HEK293 (cell line): ENCODE measurements at regions not wholly inside any gene's neighbourhood (a gene's known extent, or its start where the extent isn't known, plus 50 kb on each side); places are given as distances from the start of the nearest gene placed in this dataset.
"Not testable (repeated sequence)": the region's sequence is repeated elsewhere in the genome, so short reads cannot be mapped to it uniquely, and the experiment has no call there.

Experiments
- CTCF ChIA-PET: fragments of 350-600 bp; formaldehyde crosslinking; extraction: SDS; loops from one replicate; lab custom pipeline; 2021; ENCODE audit warnings: antibody characterized with exemption; lab: Yijun Ruan, JAX
- POLR2A ChIA-PET: fragments of 300-600 bp; formaldehyde crosslinking; extraction: SDS; loops from one replicate; lab custom pipeline; 2020; ENCODE audit warnings: antibody characterized with exemption, inconsistent platforms; lab: Yijun Ruan, JAX
- H3K27ac ChIP-seq: fragments of 200-500 bp; sonication (Bioruptor generic); 2 replicates; pipeline ENCODE4 v1.5.1; 2014; ENCODE audit warnings: low read depth, low read length, control low read depth, inconsistent platforms; ENCODE audit errors: extremely low read depth
- H3K36me3 ChIP-seq, 2 experiments: fragments of 200-500 bp in 1 of 2; sonication (Bioruptor generic) in 1 of 2; 1 replicate in 1 of 2; 2 replicates in 1 of 2; pipeline ENCODE4 v1.5.1; 2014 to 2017; ENCODE audit warnings: inconsistent platforms in 2 of 2, low read length in 2 of 2; ENCODE audit not compliant: control insufficient read depth in 2 of 2, insufficient read depth in 1 of 2
- H3K4me1 ChIP-seq: fragments of 200-500 bp; sonication (Bioruptor generic); 2 replicates; pipeline ENCODE4 v1.5.1; 2014; ENCODE audit warnings: mild to moderate bottlenecking, low read length, inconsistent platforms; ENCODE audit not compliant: control insufficient read depth, insufficient read depth
- H3K4me3 ChIP-seq: 2 replicates; pipeline ENCODE4 v1.5.1; 2011; ENCODE audit warnings: low read depth, mild to moderate bottlenecking, control low read depth, low read length, moderate library complexity
- H3K9me3 ChIP-seq: fragments of 200-500 bp; sonication (Bioruptor generic); 2 replicates; pipeline ENCODE4 v1.5.1; 2014; ENCODE audit warnings: low read depth, low read length, inconsistent platforms; ENCODE audit not compliant: control insufficient read depth, insufficient read depth
- SCRT2 ChIP-seq: fragments of 450-650 bp; formaldehyde crosslinking; IDR thresholded peaks from 2 replicates; pipeline ENCODE4 v1.5.1; 2016; ENCODE audit warnings: missing biosample characterization, missing genetic modification characterization
- YY1 ChIP-seq: fragments of 450-650 bp; formaldehyde crosslinking; IDR thresholded peaks from 2 replicates; pipeline ENCODE4 v1.5.1; 2018; ENCODE audit warnings: missing biosample characterization, missing genetic modification characterization
- ZNF214 ChIP-seq: fragments of 450-650 bp; formaldehyde crosslinking; IDR thresholded peaks from 2 replicates; pipeline ENCODE4 v1.5.1; 2017; ENCODE audit warnings: missing biosample characterization, mild to moderate bottlenecking, missing genetic modification characterization, borderline replicate concordance
- ZNF221 ChIP-seq: fragments of 450-650 bp; formaldehyde crosslinking; IDR thresholded peaks from 2 replicates; pipeline ENCODE4 v1.5.1; 2017; ENCODE audit warnings: missing biosample characterization, missing genetic modification characterization, borderline replicate concordance
- ZNF37A ChIP-seq: fragments of 450-650 bp; IDR thresholded peaks from 2 replicates; pipeline ENCODE4 v1.5.1; 2018; ENCODE audit warnings: missing biosample characterization, missing genetic modification characterization
- ZNF391 ChIP-seq: fragments of 450-650 bp; formaldehyde crosslinking; IDR thresholded peaks from 2 replicates; pipeline ENCODE4 v1.5.1; 2016; ENCODE audit warnings: low read depth, missing biosample characterization, missing genetic modification characterization, borderline replicate concordance
- ZNF394 ChIP-seq: fragments of 450-650 bp; formaldehyde crosslinking; IDR thresholded peaks from 2 replicates; pipeline ENCODE4 v1.5.1; 2016; ENCODE audit warnings: missing biosample characterization, missing genetic modification characterization, mild to moderate bottlenecking, moderate library complexity, borderline replicate concordance
- ZNF529 ChIP-seq: fragments of 450-650 bp; formaldehyde crosslinking; IDR thresholded peaks from 2 replicates; pipeline ENCODE4 v1.5.1; 2017; ENCODE audit warnings: missing genetic modification characterization, missing biosample characterization; ENCODE audit not compliant: insufficient replicate concordance
- ZNF610 ChIP-seq: fragments of 450-650 bp; formaldehyde crosslinking; IDR thresholded peaks from 2 replicates; pipeline ENCODE4 v1.5.1; 2016; ENCODE audit warnings: missing biosample characterization, missing genetic modification characterization, borderline replicate concordance
- ZNF624 ChIP-seq: fragments of 450-650 bp; formaldehyde crosslinking; IDR thresholded peaks from 2 replicates; pipeline ENCODE4 v1.5.1; 2017; ENCODE audit warnings: missing biosample characterization, missing genetic modification characterization
- ZNF776 ChIP-seq: fragments of 450-650 bp; formaldehyde crosslinking; IDR thresholded peaks from 2 replicates; pipeline ENCODE4 v1.5.0; 2017; ENCODE audit warnings: missing biosample characterization, missing genetic modification characterization, borderline replicate concordance
- ZNF830 ChIP-seq: fragments of 450-650 bp; IDR thresholded peaks from 2 replicates; pipeline ENCODE4 v1.5.0; 2018; ENCODE audit warnings: missing biosample characterization, missing genetic modification characterization, low read depth, mild to moderate bottlenecking, moderate library complexity
- ZSCAN30 ChIP-seq: fragments of 450-650 bp; IDR thresholded peaks from 2 replicates; pipeline ENCODE4 v1.5.1; 2018; ENCODE audit warnings: missing biosample characterization, mild to moderate bottlenecking, missing genetic modification characterization, moderate library complexity
- TF ChIP-seq, protein P1 (sequence below): fragments of 450-650 bp; formaldehyde crosslinking; IDR thresholded peaks from 2 replicates; pipeline ENCODE4 v1.5.1; 2016; ENCODE audit warnings: missing biosample characterization, missing genetic modification characterization
- TF ChIP-seq, protein P2 (sequence below): fragments of 450-650 bp; formaldehyde crosslinking; IDR thresholded peaks from 2 replicates; pipeline ENCODE4 v1.5.1; 2016; ENCODE audit warnings: missing biosample characterization, missing genetic modification characterization
- TF ChIP-seq, protein P3 (sequence below): fragments of 450-650 bp; formaldehyde crosslinking; IDR thresholded peaks from 2 replicates; pipeline ENCODE4 v1.5.1; 2016; ENCODE audit warnings: missing biosample characterization, missing genetic modification characterization
- TF ChIP-seq, protein P4 (sequence below): fragments of 450-650 bp; IDR thresholded peaks from 2 replicates; pipeline ENCODE4 v1.5.1; 2018; ENCODE audit warnings: missing biosample characterization, mild to moderate bottlenecking, missing genetic modification characterization

DNA sequence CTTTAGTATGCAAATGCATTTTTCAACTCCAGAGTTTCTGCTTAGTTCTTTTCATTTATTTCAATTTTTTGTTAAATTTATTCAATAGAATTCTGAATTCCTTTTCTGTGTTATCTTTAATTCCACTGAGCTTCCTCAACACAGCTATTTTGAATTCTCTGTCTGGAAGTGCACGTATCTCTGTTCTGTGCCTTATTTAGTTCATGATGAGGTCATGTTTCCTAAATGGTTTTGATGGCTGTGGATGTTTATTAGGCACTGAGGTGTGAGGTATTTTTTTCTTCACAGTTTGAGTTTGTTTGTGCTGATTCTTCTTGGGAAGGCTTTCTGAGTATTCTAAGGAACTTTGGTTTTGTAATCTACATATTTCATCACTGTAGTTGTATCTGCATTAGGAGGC lies 2042.8 kb upstream of the RAG2 start (continued):
- TF ChIP-seq, protein P1, sequence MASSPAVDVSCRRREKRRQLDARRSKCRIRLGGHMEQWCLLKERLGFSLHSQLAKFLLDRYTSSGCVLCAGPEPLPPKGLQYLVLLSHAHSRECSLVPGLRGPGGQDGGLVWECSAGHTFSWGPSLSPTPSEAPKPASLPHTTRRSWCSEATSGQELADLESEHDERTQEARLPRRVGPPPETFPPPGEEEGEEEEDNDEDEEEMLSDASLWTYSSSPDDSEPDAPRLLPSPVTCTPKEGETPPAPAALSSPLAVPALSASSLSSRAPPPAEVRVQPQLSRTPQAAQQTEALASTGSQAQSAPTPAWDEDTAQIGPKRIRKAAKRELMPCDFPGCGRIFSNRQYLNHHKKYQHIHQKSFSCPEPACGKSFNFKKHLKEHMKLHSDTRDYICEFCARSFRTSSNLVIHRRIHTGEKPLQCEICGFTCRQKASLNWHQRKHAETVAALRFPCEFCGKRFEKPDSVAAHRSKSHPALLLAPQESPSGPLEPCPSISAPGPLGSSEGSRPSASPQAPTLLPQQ (tag by site-specific recombination), result no peak
- TF ChIP-seq, protein P2, sequence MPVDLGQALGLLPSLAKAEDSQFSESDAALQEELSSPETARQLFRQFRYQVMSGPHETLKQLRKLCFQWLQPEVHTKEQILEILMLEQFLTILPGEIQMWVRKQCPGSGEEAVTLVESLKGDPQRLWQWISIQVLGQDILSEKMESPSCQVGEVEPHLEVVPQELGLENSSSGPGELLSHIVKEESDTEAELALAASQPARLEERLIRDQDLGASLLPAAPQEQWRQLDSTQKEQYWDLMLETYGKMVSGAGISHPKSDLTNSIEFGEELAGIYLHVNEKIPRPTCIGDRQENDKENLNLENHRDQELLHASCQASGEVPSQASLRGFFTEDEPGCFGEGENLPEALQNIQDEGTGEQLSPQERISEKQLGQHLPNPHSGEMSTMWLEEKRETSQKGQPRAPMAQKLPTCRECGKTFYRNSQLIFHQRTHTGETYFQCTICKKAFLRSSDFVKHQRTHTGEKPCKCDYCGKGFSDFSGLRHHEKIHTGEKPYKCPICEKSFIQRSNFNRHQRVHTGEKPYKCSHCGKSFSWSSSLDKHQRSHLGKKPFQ (tag by site-specific recombination), result no peak
- TF ChIP-seq, protein P3, sequence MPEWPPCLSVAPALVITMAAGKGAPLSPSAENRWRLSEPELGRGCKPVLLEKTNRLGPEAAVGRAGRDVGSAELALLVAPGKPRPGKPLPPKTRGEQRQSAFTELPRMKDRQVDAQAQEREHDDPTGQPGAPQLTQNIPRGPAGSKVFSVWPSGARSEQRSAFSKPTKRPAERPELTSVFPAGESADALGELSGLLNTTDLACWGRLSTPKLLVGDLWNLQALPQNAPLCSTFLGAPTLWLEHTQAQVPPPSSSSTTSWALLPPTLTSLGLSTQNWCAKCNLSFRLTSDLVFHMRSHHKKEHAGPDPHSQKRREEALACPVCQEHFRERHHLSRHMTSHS, result no peak
- TF ChIP-seq ZNF624 (tag by site-specific recombination) (no peak), ZNF391 (tag by site-specific recombination) (no peak), ZNF610 (tag by site-specific recombination) (no peak), ZNF394 (tag by site-specific recombination) (no peak), SCRT2 (tag by site-specific recombination) (no peak)

DNA sequence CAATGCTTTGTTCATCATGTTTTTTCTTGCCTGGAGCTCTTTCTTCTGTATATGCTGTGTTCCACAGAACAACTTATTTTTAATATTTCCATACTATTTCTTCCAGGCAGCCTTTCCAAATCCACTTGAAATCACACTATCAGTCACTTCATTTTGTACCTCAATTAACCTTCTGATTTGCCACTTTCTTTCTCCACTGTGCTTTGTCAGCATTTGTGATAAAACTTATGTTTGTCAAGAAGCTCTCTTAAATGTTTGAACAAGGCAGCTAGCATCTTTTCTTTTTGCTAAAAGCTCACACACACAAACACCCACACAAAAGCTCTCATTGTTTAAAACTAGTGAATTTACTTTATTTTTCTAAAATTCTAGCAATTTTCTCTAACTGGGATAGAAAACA lies 2014.7 kb upstream of the RAG2 start:
- POLR2A ChIA-PET, result interaction anchor here (0.6 kb wide), 1 partner anchor 588 kb away, joined by 5 read pairs; no protein-coding TSS in a partner anchor
- no peaks in the 10 kb centered on the region for H3K4me1 ChIP-seq
- CTCF ChIA-PET, result no interaction called here
- H3K9me3 ChIP-seq, result no peaks in the 10 kb centered on the region
- H3K36me3 ChIP-seq, result no peaks in the 10 kb centered on the region
- TF ChIP-seq ZNF776 (tag by site-specific recombination) (no peak), ZNF610 (tag by site-specific recombination) (no peak), YY1 (no peak), ZNF37A (tag by site-specific recombination) (no peak), ZNF529 (no peak), ZSCAN30 (tag by site-specific recombination) (no peak), ZNF214 (tag by site-specific recombination) (no peak), ZNF221 (no peak), ZNF830 (tag by site-specific recombination) (no peak)
- TF ChIP-seq, protein P4, sequence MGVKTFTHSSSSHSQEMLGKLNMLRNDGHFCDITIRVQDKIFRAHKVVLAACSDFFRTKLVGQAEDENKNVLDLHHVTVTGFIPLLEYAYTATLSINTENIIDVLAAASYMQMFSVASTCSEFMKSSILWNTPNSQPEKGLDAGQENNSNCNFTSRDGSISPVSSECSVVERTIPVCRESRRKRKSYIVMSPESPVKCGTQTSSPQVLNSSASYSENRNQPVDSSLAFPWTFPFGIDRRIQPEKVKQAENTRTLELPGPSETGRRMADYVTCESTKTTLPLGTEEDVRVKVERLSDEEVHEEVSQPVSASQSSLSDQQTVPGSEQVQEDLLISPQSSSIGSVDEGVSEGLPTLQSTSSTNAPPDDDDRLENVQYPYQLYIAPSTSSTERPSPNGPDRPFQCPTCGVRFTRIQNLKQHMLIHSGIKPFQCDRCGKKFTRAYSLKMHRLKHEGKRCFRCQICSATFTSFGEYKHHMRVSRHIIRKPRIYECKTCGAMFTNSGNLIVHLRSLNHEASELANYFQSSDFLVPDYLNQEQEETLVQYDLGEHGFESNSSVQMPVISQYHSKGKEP, result no peak
- TF ChIP-seq, all 188 proteins: peak for 0
- H3K27ac ChIP-seq, result no peak overlapping the region
- no peak overlapping the region for H3K4me3 ChIP-seq

DNA sequence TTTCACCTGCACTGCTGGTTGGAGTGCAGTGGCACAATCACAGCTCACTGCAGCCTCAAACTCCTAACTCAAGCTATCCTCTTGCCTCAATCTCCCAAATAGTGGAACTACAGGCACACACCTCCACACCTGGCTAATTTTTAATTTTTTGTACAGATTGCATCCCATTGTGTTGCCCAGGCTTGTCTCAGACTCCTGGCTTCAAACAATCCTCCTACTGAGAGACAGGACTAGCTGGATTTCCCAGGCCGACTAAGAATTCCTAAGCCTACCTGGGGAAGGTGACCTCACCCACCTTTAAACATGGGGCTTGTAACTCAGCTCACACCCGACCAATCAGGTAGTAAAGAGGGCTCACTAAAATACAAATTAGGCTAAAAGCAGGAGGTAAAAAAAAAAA lies 2003.3 kb upstream of the RAG2 start:
- H3K36me3 ChIP-seq, H3K4me1 ChIP-seq, H3K9me3 ChIP-seq, H3K27ac ChIP-seq, POLR2A ChIA-PET, H3K4me3 ChIP-seq, CTCF ChIA-PET: not testable (repeated sequence)
